A172 (cell line): ENCODE measurements at regions not wholly inside any gene's neighbourhood (a gene's known extent, or its start where the extent isn't known, plus 50 kb on each side); places are given as distances from the start of the nearest gene placed in this dataset.

Source experiments
- DNase-seq: peaks from one replicate; pipeline ENCODE4 v3.0.0-alpha.2; 2015; ENCODE audit warnings: low spot score

DNA sequence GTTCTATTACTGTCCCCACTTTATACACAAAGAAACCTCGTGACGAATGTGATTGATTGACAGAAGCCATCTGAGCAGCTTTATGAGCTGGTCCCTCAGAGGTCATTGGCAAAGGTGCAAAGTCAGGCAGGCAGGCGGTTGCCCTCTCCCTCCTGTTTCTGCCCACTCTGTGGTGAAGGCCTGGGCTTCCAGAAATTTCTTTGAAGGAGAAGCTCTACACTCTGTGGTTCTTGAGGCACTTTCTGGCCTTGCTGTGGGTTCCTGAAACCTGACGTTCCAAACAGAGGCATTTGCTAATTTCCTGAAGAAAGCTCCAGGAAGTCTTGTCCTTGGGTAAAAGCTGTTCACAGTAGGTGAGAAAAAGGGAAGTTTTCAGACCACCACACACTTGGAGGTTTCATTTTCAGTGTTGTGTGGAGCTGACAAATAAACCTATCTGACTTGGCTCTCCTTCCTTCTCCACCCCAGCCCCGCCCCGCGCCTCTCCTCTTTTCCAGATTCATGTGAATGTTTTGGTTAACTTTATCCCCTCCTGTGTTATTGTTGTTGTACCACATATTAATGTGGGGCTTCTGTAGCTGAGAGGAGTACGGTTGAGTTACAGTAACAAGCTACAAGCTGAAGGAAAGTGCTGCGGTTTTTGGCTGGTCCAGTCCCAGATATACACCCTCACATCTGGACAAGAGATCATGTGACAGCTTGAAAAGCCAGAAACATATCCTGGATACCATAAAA lies 274.1 kb downstream of the CLIC5 start:
- DNase-seq = no peak

- no peak for DNase-seq
Measured at GRCh38 chr6:45739058-45739457, 276.6 kb downstream of the CLIC5 start.

DNA sequence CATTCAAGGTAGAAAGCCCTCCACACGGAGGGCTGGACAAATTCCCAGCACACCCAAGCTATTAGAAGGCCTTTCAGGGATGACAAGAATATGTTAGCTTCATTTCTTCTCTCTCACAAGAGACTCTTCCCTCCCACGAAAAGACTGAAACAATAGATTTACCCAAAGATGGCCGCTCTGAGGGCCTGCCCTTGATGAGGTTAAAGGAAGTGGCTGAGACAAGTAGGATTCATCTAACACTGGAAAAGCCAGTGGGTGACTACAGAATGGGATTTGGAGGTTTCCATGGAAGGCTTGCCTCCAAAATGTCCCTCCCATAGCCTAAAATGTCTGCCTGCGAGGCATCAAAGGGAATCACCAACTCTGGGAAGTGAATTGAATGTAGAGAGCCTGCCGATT lies 277.6 kb downstream of the CLIC5 start:
- no peak for DNase-seq

- no peak for DNase-seq
Measured at GRCh38 chr6:45737331-45738056, 278.2 kb downstream of the CLIC5 start.

GRCh38 chr6:45736134-45736533 lies 279.5 kb downstream of the CLIC5 start:
- DNase-seq = no peak

DNA sequence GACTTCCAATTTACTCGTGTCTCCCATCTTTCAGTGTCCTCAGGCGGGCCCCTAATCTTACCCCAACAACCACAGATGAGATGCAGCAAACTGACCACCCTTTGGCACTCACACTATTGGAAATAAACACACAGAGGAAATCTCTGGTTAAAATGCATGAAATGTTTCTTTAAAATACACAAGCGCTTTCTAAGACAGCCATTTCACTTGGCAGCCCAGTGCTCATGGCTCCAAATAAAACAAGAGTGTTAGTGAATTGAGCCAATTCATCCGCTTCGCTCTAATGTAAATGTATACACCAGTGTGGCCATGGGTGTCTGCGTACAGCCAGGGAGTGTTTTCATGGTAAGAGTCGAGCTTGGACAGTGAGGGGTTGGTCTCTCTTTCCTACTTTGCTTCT lies 282.9 kb downstream of the CLIC5 start:
- DNase-seq = no peak

DNA sequence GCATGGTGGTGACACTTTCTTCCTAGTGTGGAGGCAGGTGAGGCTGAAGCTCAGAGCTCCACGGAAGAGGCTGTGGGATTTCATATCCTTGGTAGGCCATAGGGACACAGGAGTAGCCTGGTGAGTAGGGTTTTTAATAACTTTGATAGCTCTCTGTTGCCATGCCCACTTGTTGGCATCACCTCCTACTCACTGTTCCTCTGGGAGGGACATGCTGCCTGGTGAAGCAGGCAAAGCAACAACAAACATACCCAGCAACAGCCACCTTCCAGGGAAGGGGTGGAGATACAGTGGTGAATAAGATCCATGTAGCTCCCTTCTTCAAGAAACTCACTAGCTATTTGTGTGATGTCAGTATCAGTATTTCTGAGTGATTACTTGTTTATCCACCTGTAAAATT lies 285.4 kb downstream of the CLIC5 start:
- DNase-seq = no peak

DNA sequence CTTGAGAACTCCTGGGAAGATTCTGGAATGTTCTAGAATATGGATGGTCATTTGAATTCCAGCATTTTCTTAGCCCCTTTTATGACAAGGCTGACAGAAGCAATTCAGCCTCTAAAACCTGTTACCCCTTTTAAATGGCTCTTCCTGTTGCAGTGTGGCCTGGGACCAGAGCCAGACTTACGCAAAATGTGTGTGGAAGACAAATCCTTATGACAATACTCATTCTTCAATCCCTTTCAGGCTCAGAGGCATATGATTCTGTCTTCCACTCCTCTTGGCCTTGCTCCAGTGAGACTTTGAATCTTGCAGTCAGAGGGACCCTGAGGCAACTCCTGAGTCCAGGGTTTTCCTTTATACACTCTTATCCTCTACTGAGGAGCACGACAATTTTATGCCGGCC lies 287.0 kb downstream of the CLIC5 start:
- DNase-seq = no peak

DNA sequence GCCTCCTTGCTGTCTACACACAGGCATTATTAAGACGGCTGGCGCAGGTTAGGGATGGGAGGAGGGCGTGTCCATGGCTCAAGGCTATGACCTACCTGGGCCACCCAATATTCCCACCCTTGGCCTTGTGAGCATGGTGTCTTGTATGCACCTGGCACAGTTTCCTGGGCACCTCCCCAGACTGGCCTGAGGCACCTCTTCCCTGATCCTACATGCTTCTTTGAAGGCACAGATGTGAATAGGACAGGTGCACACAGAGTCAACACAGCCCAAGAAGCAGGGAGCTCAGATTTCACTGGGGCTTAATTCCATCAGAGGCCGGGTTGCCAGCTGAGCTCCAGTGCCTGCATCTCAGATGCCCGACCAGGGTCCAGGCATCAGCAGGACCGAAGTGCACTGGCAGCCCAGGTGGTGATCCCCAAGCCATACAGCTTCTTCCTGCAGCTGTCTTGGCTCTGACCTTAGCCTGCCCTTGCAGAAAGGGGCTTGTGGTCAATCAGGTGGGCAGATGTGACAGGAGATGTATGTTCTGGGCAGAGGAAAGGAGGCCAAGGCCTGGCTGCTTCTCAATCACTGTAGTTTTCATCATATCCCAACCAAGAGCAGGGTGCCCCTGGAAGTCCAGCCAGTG lies 287.7 kb downstream of the CLIC5 start:
- DNase-seq = no peak

GRCh38 chr6:45727228-45727627 lies 288.4 kb downstream of the CLIC5 start:
- DNase-seq = no peak

- DNase-seq = no peak
Measured at GRCh38 chr6:45726444-45726843, 289.2 kb downstream of the CLIC5 start.

- DNase-seq = peak; percentile 37
Measured at GRCh38 chr6:45724511-45724910, 291.1 kb downstream of the CLIC5 start.

DNA sequence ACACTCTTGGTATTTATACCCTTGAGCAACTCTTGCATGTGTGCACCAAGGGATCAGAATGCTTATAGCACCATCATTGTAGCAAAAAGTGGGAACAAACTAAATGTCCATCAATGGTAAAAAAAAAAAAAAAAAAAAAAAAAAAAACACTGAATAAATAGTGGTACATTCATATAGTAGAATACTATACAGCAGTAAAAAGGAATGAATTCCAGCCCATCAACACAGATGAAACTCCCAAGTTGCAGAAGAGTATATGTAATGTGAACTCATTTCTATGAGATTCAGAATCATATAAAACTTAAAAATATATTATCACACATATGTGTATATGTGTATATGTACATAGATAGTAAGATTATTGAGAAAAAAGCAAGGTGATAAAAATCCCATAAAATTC lies 291.6 kb downstream of the CLIC5 start:
- DNase-seq = no peak

- no peak for DNase-seq
Measured at GRCh38 chr6:45722876-45723275, 292.8 kb downstream of the CLIC5 start.

DNA sequence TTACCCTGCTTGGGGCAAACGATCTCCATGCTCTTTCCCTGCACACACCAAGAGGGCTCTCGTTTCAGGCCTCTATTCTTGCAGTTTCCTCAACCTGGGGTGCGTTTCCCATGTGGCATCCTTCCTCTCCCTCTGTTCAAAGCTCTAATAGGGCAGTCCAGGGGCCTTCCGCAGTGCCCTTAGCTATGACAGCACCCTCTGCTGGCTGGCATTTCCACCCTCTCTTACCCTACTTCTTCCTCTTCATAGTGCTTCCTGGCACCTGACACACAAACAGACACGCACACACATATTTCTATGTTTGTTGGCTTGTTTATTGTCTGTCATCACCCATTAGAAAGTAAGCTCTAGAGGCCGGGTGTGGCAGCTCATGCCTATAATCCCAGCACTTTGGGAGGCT lies 294.0 kb downstream of the CLIC5 start:
- DNase-seq = no peak

DNA sequence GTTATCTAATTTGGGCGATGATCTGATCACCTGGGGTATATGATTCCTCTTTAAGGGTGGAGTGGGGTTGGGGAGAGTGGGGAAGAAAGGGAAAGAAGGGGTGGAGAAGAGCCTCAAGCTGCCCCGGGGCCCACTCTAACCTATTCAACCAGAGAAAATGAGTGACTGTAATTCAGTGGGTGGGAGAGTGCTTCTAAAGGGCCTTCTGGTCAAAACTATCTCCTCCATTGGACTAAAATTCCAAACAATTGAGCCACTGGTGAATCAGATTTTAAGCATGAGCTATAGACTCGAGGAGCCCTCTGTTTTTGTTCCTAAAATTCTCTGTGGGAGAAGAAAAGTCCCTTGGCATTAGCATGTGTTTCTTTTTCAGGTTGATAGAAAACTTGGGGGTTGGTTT lies 296.8 kb downstream of the CLIC5 start:
- no peak for DNase-seq

GRCh38 chr6:45718131-45718530 lies 297.5 kb downstream of the CLIC5 start:
- DNase-seq = no peak

- no peak for DNase-seq
Measured at GRCh38 chr6:45717715-45718114, 297.9 kb downstream of the CLIC5 start.

DNA sequence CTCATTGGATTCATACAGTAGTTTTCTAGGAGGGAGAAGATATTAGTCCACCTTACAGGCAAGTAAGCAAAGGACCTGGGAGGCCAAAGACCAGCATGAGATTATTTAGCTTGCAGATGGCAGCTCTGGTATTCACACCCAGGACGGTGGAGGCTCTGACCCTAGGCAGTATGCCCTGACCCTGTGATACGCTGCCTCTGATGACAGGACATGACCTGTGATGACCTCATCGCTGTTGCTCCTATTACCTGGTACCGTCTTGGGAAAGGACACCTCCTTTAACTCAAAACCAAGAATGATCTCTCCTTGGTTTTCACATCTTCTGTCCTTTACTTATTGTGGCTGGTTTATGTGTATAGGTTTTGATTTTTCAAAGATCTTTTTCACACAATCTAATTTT lies 298.6 kb downstream of the CLIC5 start:
- no peak for DNase-seq

- no peak for DNase-seq
Measured at GRCh38 chr6:45715508-45715803, 300.2 kb downstream of the CLIC5 start.

GRCh38 chr6:45714741-45715507 lies 300.7 kb downstream of the CLIC5 start:
- peak; percentile 88 for DNase-seq

- no peak for DNase-seq
Measured at GRCh38 chr6:45714006-45714730, 301.5 kb downstream of the CLIC5 start.
